GM13977 (cell line): ENCODE measurements at regions not wholly inside any gene's neighbourhood (a gene's known extent, or its start where the extent isn't known, plus 50 kb on each side); places are given as distances from the start of the nearest gene placed in this dataset.
A peak's percentile ranks its signal among the peaks of the same experiment; 100 is the strongest.

Source experiments
- DNase-seq: peaks from one replicate; pipeline ENCODE4 v3.0.0; 2012; ENCODE audit warnings: low spot score
- in situ Hi-C: fragments of 300-500 bp; cut with MboI; formaldehyde crosslinking; loops from one replicate; pipeline ENCODE4 v1.12.0; 2022; ENCODE audit warnings: low sequenced_read_pairs, low pct_unique_long_range_greater_than_20kb, mixed read lengths, inconsistent platforms; ENCODE audit not compliant: unreplicated experiment
- TF ChIP-seq, protein P1 (sequence below): IDR thresholded peaks from 2 replicates; pipeline ENCODE4 v1.5.1; 2012; ENCODE audit warnings: mild to moderate bottlenecking, control low read depth; ENCODE audit not compliant: insufficient read depth; ENCODE audit errors: extremely low read depth, missing control alignments

DNA sequence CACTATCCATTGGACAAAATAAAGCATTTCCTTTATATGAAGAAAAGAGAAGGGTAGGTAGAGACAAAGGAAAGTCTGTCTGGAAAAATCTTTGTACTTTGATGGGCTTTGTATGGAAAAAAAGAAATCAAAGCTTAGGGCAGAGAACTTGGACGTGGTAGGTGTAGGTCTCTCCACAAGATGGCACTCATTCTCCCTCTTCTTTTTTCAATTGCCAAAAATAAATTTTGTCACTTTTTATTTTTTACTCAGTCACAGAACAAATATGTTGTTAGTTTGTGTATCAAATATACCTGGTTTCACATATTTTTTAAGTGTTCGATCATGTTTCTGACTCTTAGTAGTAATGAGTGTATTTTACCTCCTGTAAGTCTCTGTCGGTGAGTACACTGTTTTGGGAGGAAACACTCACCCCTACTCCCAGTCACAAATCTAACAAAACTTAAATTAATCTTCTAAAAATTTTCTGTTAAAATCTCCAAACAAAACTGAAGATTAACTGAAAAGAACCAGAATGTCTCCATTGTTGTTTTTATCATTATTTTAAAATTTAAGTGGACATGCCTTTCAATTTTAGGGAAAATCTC lies 415.8 kb upstream of the GOLIM4 start:
- TF ChIP-seq, protein P1, sequence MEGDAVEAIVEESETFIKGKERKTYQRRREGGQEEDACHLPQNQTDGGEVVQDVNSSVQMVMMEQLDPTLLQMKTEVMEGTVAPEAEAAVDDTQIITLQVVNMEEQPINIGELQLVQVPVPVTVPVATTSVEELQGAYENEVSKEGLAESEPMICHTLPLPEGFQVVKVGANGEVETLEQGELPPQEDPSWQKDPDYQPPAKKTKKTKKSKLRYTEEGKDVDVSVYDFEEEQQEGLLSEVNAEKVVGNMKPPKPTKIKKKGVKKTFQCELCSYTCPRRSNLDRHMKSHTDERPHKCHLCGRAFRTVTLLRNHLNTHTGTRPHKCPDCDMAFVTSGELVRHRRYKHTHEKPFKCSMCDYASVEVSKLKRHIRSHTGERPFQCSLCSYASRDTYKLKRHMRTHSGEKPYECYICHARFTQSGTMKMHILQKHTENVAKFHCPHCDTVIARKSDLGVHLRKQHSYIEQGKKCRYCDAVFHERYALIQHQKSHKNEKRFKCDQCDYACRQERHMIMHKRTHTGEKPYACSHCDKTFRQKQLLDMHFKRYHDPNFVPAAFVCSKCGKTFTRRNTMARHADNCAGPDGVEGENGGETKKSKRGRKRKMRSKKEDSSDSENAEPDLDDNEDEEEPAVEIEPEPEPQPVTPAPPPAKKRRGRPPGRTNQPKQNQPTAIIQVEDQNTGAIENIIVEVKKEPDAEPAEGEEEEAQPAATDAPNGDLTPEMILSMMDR, result peak; percentile 46
- DNase-seq, result no peak
- in situ Hi-C loops, result loop anchor here (25.0 kb wide), 1 partner anchor 326 kb away; no protein-coding TSS in a partner anchor

DNA sequence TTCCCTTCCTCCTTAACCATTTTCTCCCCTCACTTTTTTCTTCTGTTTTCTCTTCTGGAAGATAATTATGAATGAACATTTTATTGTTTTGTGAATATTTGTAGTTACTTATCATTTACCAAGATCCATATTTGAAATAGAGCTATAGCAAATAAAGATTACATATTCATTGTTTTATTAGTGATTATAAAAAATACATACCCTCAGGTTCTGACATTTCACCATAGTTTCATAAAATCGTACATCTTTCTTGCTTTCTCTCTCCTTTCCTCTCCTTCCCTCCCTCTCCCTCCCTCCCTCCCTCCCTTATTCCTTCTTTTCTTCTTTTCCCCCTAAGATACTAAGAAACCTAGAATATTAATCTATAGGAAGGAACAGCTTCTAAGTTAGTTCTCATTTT lies 410.9 kb upstream of the GOLIM4 start:
- in situ Hi-C loops, result loop anchor here (25.0 kb wide), 1 partner anchor 331 kb away; no protein-coding TSS in a partner anchor
- TF ChIP-seq, protein P1, result no peak
- DNase-seq, result no peak

DNA sequence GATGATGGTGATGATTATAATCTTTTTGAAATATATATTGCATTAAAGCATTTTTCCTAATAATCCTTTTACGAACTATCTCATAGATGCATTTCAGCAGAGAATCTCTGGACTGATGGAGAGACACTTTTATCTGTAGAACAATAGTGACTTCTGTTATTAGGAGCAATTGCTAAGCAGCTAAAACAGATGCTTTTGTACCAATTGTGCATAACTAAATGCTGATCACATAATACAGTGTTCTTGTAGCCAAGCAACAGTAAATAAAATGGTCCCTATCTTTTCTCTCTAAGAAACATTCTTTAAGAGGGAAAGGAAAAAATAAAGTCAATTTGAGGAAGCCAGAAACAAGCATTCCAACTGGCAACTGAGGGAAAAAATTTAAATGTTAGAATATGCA lies 405.8 kb upstream of the GOLIM4 start:
- in situ Hi-C loops, result loop anchor here (25.0 kb wide), 1 partner anchor 336 kb away; no protein-coding TSS in a partner anchor
- no peak for DNase-seq
- TF ChIP-seq, protein P1, result no peak

DNA sequence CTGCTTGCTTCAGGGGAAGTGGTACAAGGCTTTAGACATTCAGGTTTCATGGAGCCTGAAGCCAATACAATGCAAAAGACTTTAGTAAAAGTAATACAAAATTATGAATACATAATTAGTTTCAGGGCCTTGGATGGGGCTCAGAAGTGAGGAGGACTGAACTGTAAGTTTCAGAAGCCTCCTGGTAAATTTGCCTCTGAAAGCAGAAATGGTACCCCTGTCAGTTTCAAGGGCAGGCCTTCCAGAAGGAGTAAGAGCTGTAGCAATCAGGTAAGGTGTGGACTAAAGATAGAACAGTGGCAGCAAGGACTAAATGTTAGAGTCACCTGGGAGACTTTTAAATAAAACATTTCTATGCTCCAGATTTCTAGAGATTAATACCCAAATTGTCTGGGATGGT lies 402.5 kb upstream of the GOLIM4 start:
- TF ChIP-seq, protein P1, result no peak
- DNase-seq, result no peak
- in situ Hi-C loops, result no loop called here

DNA sequence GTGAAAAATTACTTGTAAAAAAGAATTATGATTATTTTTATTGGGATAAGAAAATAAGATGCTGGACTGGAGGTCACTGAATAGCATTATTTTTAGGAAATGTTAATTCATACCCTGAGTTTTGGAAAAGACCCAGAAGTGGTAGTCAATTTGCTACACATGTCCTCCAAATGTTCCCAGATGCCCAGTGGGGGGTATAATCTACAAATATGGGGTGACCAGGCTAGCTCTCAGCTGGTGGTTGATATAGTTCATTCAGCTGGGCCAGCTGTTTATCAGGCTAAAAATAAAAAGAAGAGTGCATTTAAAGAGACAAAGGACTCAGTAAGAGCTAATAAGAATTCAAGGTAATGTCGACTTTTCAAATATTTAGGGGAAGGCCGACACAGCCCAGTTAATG lies 402.0 kb upstream of the GOLIM4 start:
- no peak for DNase-seq
- TF ChIP-seq, protein P1, result no peak
- in situ Hi-C loops, result no loop called here

DNA sequence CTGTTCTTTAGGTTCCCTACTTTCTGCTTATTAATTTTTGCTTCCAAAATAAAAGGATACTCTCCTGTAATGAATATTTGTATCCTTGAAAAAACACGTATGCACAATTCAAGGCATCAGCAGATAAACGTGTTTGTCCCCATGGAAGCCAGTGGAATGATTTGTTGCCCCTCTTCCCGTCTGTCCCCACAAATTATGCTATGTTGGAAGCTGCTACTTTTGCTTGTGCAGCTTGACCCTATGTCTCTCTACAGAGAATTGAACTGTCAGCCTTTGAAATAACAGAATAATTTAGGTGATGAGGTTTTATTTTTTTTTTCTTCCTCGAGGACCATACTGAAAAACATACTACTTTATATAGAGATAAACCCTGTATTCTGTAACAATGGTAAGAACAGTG lies 401.5 kb upstream of the GOLIM4 start:
- TF ChIP-seq, protein P1, result no peak
- no peak for DNase-seq
- in situ Hi-C loops, result no loop called here
